Breast epithelium (tissue), 4 donors: ENCODE measurements at regions not wholly inside any gene's neighbourhood (a gene's known extent, or its start where the extent isn't known, plus 50 kb on each side); places are given as distances from the start of the nearest gene placed in this dataset.

Experiments used
- DNase-seq, 2 donors: peaks; one replicate each; pipeline ENCODE4 v3.0.0-alpha.2; 2019; ENCODE audit warnings: low spot score in 2 of 2
- H3K27ac ChIP-seq, 2 donors: fragments of 200-600 bp; sonication (generic) in 1 of 2; one replicate each; pipeline ENCODE4 v1.5.1; 2016 to 2019; ENCODE audit warnings: mild to moderate bottlenecking in 1 of 2
- H3K27me3 ChIP-seq, 2 donors: fragments of 200-600 bp; sonication (generic) in 1 of 2; one replicate each; pipeline versions ENCODE4 v1.5.1 to v1.6.0; 2017 to 2019; ENCODE audit warnings: control low read depth in 1 of 2, mild to moderate bottlenecking in 1 of 2
- H3K36me3 ChIP-seq: fragments of 200-600 bp; one replicate; pipeline ENCODE4 v1.5.1; 2019
- H3K4me1 ChIP-seq, 2 donors: fragments of 200-600 bp; sonication (generic); one replicate each; pipeline ENCODE4 v1.5.1; 2016 to 2019; ENCODE audit warnings: control low read depth in 1 of 2
- H3K4me3 ChIP-seq, 3 donors: fragments of 200-600 bp; sonication (generic); 1 replicate in 2 of 3; 2 replicates in 1 of 3; pipeline ENCODE4 v1.5.1; 2016 to 2019; ENCODE audit warnings: mild to moderate bottlenecking in 3 of 3, moderate library complexity in 2 of 3
- H3K9me3 ChIP-seq, 2 donors: fragments of 200-600 bp; sonication (generic) in 1 of 2; one replicate each; pipeline ENCODE4 v1.5.1; 2016 to 2019; ENCODE audit warnings: control low read depth in 1 of 2
- POLR2A ChIP-seq: fragments of 450-650 bp; IDR thresholded peaks from one replicate; pipeline ENCODE4 v1.6.1; 2016; ENCODE audit warnings: antibody characterized with exemption, mild to moderate bottlenecking, moderate library complexity
- POLR2AphosphoS5 ChIP-seq, 3 donors: sonication (generic); formaldehyde crosslinking; IDR thresholded peaks; one replicate each; pipeline ENCODE4 v1.6.1; 2017; ENCODE audit warnings: antibody characterized with exemption in 3 of 3
- intact Hi-C: fragments of 100-400 bp; cut with DNase I; formaldehyde crosslinking; loops from one replicate; pipeline ENCODE4 v1.15.1; 2023; ENCODE audit warnings: low total_unique reads
- TF ChIP-seq, protein P1 (sequence below), 3 donors: fragments of 450-650 bp; IDR thresholded peaks; one replicate each; pipeline ENCODE4 v1.5.1; 2016 to 2017; ENCODE audit warnings: antibody characterized with exemption in 3 of 3, mild to moderate bottlenecking in 3 of 3, moderate library complexity in 3 of 3

- TF ChIP-seq POLR2A: no peak
- TF ChIP-seq, protein P1, sequence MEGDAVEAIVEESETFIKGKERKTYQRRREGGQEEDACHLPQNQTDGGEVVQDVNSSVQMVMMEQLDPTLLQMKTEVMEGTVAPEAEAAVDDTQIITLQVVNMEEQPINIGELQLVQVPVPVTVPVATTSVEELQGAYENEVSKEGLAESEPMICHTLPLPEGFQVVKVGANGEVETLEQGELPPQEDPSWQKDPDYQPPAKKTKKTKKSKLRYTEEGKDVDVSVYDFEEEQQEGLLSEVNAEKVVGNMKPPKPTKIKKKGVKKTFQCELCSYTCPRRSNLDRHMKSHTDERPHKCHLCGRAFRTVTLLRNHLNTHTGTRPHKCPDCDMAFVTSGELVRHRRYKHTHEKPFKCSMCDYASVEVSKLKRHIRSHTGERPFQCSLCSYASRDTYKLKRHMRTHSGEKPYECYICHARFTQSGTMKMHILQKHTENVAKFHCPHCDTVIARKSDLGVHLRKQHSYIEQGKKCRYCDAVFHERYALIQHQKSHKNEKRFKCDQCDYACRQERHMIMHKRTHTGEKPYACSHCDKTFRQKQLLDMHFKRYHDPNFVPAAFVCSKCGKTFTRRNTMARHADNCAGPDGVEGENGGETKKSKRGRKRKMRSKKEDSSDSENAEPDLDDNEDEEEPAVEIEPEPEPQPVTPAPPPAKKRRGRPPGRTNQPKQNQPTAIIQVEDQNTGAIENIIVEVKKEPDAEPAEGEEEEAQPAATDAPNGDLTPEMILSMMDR (IDR thresholded peaks at IDR 0.05): no peak
- no peak for TF ChIP-seq POLR2AphosphoS5 (IDR thresholded peaks at IDR 0.05)
- H3K4me3 ChIP-seq: no peak overlapping the region
- H3K36me3 ChIP-seq: no peaks in the 10 kb centered on the region
- H3K9me3 ChIP-seq: peaks cover 10 to 23% of the 10 kb centered on the region in 2 donors
- H3K27ac ChIP-seq: no peak overlapping the region
- no peak for DNase-seq
- no peaks in the 10 kb centered on the region for H3K27me3 ChIP-seq
- intact Hi-C loops: no loop called here
- no peaks in the 10 kb centered on the region for H3K4me1 ChIP-seq
Measured at GRCh38 chr6:23114812-23115504, 545.6 kb downstream of the HDGFL1 start.

DNA sequence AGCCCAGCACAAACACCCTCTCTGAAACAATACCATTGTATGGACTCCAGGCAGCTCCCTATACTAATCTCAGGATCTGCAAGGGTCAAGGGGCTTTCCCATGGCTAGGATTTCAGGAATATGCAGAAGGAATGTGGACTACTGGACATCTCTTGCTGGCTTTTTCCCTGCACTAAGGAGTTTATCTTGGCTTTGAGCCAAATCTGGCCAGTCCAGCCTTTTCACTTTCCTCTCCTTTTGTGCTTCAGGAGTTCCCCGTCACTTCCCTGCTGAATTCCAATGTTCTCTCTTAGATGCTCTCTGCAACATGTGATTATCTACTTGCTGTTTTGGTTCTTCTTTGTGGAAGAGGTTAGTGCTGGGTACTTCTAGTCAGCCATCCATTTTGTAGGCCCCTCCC lies 568.2 kb downstream of the HDGFL1 start:
- no peaks in the 10 kb centered on the region for H3K27me3 ChIP-seq
- H3K4me1 ChIP-seq: no peaks in the 10 kb centered on the region
- intact Hi-C loops: no loop called here
- no peak overlapping the region for H3K27ac ChIP-seq
- DNase-seq: no peak
- H3K36me3 ChIP-seq: no peaks in the 10 kb centered on the region
- TF ChIP-seq POLR2AphosphoS5 (IDR thresholded peaks at IDR 0.05) (no peak), POLR2A (no peak)
- TF ChIP-seq, protein P1 (IDR thresholded peaks at IDR 0.05): no peak
- peaks cover 6 to 19% of the 10 kb centered on the region in 2 donors for H3K9me3 ChIP-seq
- H3K4me3 ChIP-seq: no peak overlapping the region

- peaks cover 6 to 14% of the 10 kb centered on the region in 2 donors for H3K9me3 ChIP-seq
- no peak overlapping the region for H3K4me3 ChIP-seq
- H3K27ac ChIP-seq: no peak overlapping the region
- no peaks in the 10 kb centered on the region for H3K36me3 ChIP-seq
- H3K27me3 ChIP-seq: no peaks in the 10 kb centered on the region
- no peak for DNase-seq
- intact Hi-C loops: loop anchor here (5.0 kb wide), 1 partner anchor 859 kb away; no protein-coding TSS in a partner anchor
- H3K4me1 ChIP-seq: no peaks in the 10 kb centered on the region
- TF ChIP-seq, protein P1 (IDR thresholded peaks at IDR 0.05): no peak
- TF ChIP-seq POLR2AphosphoS5 (IDR thresholded peaks at IDR 0.05): no peak
- no peak for TF ChIP-seq POLR2A
Measured at GRCh38 chr6:23140871-23141270, 571.5 kb downstream of the HDGFL1 start.

DNA sequence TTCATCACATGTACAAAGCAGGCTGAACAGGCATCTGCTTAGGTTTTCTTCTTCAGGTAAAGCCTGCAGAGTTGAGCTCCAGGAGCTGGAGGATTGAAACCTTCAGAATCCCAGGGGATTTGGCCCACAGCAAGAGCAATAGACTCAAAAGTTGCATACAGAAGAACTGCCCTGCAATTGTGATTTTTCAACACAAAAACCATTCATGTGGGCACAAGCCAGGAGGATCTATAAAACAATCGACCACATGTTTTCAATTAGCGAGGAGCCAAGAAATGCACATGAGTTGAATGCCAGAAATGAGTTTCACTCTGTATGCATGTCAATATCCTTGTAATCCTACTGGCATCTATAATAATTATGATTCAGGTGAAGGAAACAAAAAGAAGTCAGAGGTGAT lies 576.4 kb downstream of the HDGFL1 start:
- DNase-seq: no peak
- intact Hi-C loops: no loop called here
- H3K27me3 ChIP-seq: no peaks in the 10 kb centered on the region
- H3K36me3 ChIP-seq: no peaks in the 10 kb centered on the region
- H3K27ac ChIP-seq: no peak overlapping the region
- no peaks in the 10 kb centered on the region for H3K9me3 ChIP-seq
- H3K4me1 ChIP-seq: no peaks in the 10 kb centered on the region
- TF ChIP-seq POLR2A: no peak
- TF ChIP-seq, protein P1 (IDR thresholded peaks at IDR 0.05): no peak
- no peak for TF ChIP-seq POLR2AphosphoS5 (IDR thresholded peaks at IDR 0.05)
- H3K4me3 ChIP-seq: no peak overlapping the region

DNA sequence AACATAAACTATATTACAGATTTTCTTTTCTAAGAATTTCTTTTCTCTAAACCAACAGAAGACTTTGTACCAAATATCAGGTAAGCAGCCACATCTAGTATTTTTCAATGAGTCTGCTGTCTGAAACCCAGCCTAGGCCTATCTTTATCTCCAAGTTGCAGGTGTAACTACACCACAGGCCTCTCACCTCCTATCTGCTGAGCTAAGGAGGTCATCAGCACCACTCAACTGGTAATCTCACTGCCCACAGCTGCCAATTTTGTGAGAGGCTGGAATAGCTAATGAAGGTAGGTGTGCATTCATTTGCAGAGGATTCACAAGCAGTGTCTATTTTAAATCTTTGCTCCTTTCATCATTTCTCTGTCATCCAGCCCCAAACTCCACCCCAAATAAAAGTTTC lies 584.8 kb downstream of the HDGFL1 start:
- TF ChIP-seq, protein P1 (IDR thresholded peaks at IDR 0.05): no peak
- Histone ChIP-seq H3K4me1 (no peaks in the 10 kb centered on the region), H3K9me3 (no peaks in the 10 kb centered on the region), H3K4me3 (no peak overlapping the region), H3K27me3 (no peaks in the 10 kb centered on the region), H3K36me3 (no peaks in the 10 kb centered on the region), H3K27ac (no peak overlapping the region)
- intact Hi-C loops: loop anchor here (5.0 kb wide), 1 partner anchor 137 kb away; no protein-coding TSS in a partner anchor
- no peak for DNase-seq
